ENCODE measurements at regions not wholly inside any gene's neighbourhood (a gene's known extent, or its start where the extent isn't known, plus 50 kb on each side); places are given as distances from the start of the nearest gene placed in this dataset.
"Not testable (repeated sequence)": the region's sequence is repeated elsewhere in the genome, so short reads cannot be mapped to it uniquely, and the experiment has no call there.

DNA sequence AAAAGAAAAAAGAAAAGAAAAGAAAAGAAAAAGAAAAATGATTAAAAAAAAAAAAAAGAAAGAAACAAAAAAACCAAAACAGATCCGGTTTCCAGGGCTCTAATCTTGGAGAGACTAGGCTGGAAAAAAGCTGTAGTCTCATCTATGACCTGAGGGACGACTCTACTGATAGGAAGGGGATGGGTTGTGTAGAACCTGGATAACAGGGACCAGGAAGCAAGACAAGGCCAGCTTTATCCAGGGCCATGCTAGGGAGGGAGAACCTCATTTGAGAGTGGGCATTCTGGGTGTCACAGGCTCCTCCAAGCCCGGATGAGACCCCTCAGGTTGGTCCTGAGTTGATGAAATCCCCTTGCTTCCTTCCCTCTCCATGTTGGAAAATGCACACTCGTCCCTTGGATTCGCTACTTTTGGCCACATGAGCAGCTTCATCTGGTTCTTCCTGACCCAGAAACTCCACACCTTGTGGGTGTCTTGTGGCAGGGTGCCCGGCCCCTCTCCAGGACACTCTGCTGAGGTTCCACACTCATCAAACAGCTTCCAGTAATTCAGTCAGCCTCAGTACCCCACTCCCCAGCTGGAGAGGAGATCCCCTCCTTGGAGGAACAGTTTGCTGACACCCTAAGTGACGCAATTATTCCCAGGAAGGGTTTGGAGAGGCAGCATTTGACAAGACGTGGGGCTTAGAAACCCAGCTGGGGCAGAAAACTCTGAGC, 71.1 kb upstream of the LHFPL2 start:
- TF ChIP-seq, protein P1, sequence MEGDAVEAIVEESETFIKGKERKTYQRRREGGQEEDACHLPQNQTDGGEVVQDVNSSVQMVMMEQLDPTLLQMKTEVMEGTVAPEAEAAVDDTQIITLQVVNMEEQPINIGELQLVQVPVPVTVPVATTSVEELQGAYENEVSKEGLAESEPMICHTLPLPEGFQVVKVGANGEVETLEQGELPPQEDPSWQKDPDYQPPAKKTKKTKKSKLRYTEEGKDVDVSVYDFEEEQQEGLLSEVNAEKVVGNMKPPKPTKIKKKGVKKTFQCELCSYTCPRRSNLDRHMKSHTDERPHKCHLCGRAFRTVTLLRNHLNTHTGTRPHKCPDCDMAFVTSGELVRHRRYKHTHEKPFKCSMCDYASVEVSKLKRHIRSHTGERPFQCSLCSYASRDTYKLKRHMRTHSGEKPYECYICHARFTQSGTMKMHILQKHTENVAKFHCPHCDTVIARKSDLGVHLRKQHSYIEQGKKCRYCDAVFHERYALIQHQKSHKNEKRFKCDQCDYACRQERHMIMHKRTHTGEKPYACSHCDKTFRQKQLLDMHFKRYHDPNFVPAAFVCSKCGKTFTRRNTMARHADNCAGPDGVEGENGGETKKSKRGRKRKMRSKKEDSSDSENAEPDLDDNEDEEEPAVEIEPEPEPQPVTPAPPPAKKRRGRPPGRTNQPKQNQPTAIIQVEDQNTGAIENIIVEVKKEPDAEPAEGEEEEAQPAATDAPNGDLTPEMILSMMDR (IDR thresholded peaks at IDR 0.05): no peak
- Histone ChIP-seq H3K27ac (no peak overlapping the region), H3K27me3 (replicated peaks; ENCODE audit: insufficient read depth) (no peaks in the 10 kb centered on the region), H3K36me3 (no peaks in the 10 kb centered on the region), H3K9me3 (no peaks in the 10 kb centered on the region), H3K4me1 (ENCODE audit: control insufficient read depth in 1 of 2, low read depth in 2 of 2) (peaks cover 4 to 27% of the 10 kb centered on the region in 2 donors), H3K4me3 (no peak overlapping the region)
- no peak for ATAC-seq (ENCODE audit: insufficient number of reproducible peaks, low FRiP score, low read depth)
- DNase-seq (ENCODE audit: low spot score): no peak

DNA sequence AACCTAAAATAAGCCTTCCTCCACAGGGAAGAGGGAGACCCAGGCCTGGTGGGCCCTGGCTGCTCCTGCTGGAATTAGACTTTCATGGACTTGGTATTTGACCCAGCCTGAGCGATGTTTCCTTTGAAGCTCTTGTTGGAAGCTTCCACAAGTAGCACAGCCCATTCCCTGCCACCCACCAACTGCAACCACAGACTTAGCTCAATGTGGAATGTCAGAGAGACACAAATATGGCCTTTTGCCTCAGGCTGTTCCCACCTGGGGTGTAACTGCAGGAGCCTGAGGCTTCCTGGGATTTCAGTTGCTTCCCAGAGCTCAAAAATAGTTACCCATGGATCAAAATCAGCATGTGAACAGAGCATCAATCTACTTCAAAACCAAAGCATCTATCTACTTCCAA, 70.3 kb upstream of the LHFPL2 start:
- Histone ChIP-seq H3K27me3 (replicated peaks; ENCODE audit: insufficient read depth) (no peaks in the 10 kb centered on the region), H3K27ac (no peak overlapping the region), H3K36me3 (no peaks in the 10 kb centered on the region), H3K4me3 (no peak overlapping the region), H3K9me3 (no peaks in the 10 kb centered on the region), H3K4me1 (ENCODE audit: control insufficient read depth in 1 of 2, low read depth in 2 of 2) (peaks cover 4 to 27% of the 10 kb centered on the region in 2 donors)
- DNase-seq (ENCODE audit: low spot score): no peak
- TF ChIP-seq, protein P1 (IDR thresholded peaks at IDR 0.05): no peak
- no peak for ATAC-seq (ENCODE audit: insufficient number of reproducible peaks, low FRiP score, low read depth)

- no peaks in the 10 kb centered on the region for H3K27me3 ChIP-seq (replicated peaks; ENCODE audit: insufficient read depth)
- TF ChIP-seq, protein P1 (IDR thresholded peaks at IDR 0.05): no peak
Measured at GRCh38 chr5:78717674-78718584, 69.4 kb upstream of the LHFPL2 start.

GRCh38 chr5:78716206-78716605, 67.6 kb upstream of the LHFPL2 start:
- TF ChIP-seq, protein P1 (IDR thresholded peaks at IDR 0.05): no peak
- DNase-seq (ENCODE audit: low spot score) (no peak), ATAC-seq (ENCODE audit: insufficient number of reproducible peaks, low FRiP score, low read depth) (no peak)
- no peaks in the 10 kb centered on the region for H3K9me3 ChIP-seq
- peaks cover 4 to 21% of the 10 kb centered on the region in 2 donors for H3K4me1 ChIP-seq (ENCODE audit: control insufficient read depth in 1 of 2, low read depth in 2 of 2)
- H3K4me3 ChIP-seq: no peak overlapping the region
- no peaks in the 10 kb centered on the region for H3K27me3 ChIP-seq (replicated peaks; ENCODE audit: insufficient read depth)
- H3K27ac ChIP-seq: no peak overlapping the region
- H3K36me3 ChIP-seq: no peaks in the 10 kb centered on the region

More at GRCh38 chr5:78717674-78718584, 69.4 kb upstream of the LHFPL2 start:
- ATAC-seq (ENCODE audit: insufficient number of reproducible peaks, low FRiP score, low read depth) (no peak), DNase-seq (ENCODE audit: low spot score) (no peak)
- Histone ChIP-seq H3K27ac (no peak overlapping the region), H3K36me3 (no peaks in the 10 kb centered on the region), H3K4me1 (ENCODE audit: control insufficient read depth in 1 of 2, low read depth in 2 of 2) (peaks cover 4 to 27% of the 10 kb centered on the region in 2 donors), H3K4me3 (no peak overlapping the region), H3K9me3 (no peaks in the 10 kb centered on the region)

DNA sequence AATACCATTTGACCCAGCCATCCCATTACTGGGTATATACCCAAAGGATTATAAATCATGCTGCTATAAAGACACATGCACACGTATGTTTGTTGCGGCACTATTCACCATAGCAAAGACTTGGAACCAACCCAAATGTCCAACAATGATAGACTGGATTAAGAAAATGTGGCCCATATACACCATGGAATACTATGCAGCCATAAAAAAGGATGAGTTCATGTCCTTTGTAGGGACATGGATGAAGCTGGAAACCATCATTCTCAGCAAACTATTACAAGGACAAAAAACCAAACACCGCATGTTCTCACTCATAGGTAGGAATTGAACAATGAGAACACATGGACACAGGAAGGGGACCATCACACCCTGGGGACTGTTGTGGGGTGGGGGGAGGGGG, 66.8 kb upstream of the LHFPL2 start:
- H3K36me3 ChIP-seq; H3K9me3 ChIP-seq; ATAC-seq (ENCODE audit: insufficient number of reproducible peaks, low FRiP score, low read depth); H3K27ac ChIP-seq; H3K4me3 ChIP-seq; H3K27me3 ChIP-seq (replicated peaks; ENCODE audit: insufficient read depth); DNase-seq (ENCODE audit: low spot score): not testable (repeated sequence)
- H3K4me1 ChIP-seq (ENCODE audit: control insufficient read depth in 1 of 2, low read depth in 2 of 2): peaks cover 0 to 12% of the 10 kb centered on the region in 2 donors

DNA sequence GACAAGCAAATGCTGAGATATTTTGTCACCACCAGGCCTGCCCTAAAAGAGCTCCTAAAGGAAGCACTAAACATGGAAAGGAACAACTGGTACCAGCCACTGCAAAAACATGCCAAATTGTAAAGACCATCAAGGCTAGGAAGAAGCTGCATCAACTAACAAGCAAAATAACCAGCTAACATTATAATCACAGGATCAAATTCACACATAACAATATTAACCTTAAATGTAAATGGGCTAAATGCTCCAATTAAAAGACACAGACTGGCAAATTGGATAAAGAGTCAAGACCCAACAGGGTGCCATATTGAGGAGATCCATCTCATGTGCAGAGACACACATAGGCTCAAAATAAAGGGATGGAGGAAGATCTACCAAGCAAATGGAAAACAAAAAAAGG, 63.1 kb upstream of the LHFPL2 start:
- DNase-seq (ENCODE audit: low spot score); H3K36me3 ChIP-seq; H3K4me1 ChIP-seq (ENCODE audit: control insufficient read depth in 1 of 2, low read depth in 2 of 2); H3K27ac ChIP-seq; H3K27me3 ChIP-seq (replicated peaks; ENCODE audit: insufficient read depth); H3K4me3 ChIP-seq; H3K9me3 ChIP-seq; ATAC-seq (ENCODE audit: insufficient number of reproducible peaks, low FRiP score, low read depth): not testable (repeated sequence)

DNA sequence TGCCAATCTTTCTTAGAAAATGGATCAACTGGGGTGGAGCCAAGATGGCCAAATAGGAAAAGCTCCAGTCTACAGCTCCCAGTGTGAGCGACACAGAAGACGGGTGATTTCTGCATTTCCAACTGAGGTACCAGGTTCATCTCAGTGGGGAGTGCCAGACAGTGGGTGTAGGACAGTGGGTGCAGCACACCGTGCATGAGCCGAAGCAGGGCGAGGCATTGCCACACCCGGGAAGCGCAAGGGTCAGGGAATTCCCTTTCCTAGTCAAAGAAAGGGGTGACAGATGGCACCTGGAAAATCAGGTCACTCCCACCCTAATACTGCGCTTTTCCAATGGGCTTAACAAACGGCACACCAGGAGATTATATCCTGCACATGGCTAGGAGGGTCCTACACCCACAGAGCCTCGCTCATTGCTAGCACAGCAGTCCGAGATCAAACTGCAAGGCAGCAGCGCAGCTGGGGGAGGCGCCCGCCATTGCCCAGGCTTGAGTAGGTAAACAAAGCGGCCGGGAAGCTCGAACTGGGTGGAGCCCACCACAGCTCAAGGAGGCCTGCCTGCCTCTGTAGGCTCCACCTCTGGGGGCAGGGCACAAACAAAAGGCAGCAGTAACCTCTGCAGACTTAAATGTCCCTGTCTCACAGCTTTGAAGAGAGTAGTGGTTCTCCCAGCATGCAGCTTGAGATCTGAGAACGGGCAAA, 61.3 kb upstream of the LHFPL2 start:
- not testable (repeated sequence) for H3K9me3 ChIP-seq; H3K36me3 ChIP-seq; ATAC-seq (ENCODE audit: insufficient number of reproducible peaks, low FRiP score, low read depth); H3K4me3 ChIP-seq; H3K27me3 ChIP-seq (replicated peaks; ENCODE audit: insufficient read depth); DNase-seq (ENCODE audit: low spot score); H3K27ac ChIP-seq; H3K4me1 ChIP-seq (ENCODE audit: control insufficient read depth in 1 of 2, low read depth in 2 of 2)

Data from thoracic aorta (tissue), 2 donors.